ENCODE measurements at regions not wholly inside any gene's neighbourhood (a gene's known extent, or its start where the extent isn't known, plus 50 kb on each side); places are given as distances from the start of the nearest gene placed in this dataset.
A peak's percentile ranks its signal among the peaks of the same experiment; 100 is the strongest.

DNA sequence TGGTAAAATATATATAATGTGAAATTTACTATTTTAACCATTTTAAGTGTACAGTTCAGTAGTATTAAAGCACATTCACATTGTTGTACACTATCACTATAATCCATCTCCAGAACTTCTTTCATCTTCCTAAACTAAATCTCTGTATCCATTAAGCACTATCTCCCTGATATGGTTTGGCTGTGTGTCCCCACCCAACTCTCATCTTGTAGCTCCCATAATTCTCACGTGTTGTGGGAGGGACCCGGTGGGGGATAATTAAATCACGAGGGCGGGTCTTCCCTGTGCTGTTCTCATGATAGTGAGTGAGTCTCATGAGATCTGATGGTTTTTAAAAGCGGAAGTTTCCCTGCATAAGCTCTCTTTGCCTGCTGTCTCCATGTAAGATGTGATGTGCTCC is 178.9 kb upstream of the NABP1 start:
- Histone ChIP-seq H3K36me3 (ENCODE audit: control insufficient read depth in 4 of 4, insufficient read depth in 4 of 4, low read length in 4 of 4) (no peaks in the 10 kb centered on the region), H3K9ac (ENCODE audit: insufficient read depth in 1 of 2, low read length in 2 of 2) (no peak overlapping the region), H3K27ac (ENCODE audit: low read depth in 1 of 2, low read length in 1 of 2) (no peak overlapping the region), H3K4me3 (no peak overlapping the region), H3K9me3 (ENCODE audit: control insufficient read depth in 4 of 4, insufficient read depth in 3 of 4, low read length in 3 of 4) (no peaks in the 10 kb centered on the region), H3K4me1 (ENCODE audit: control insufficient read depth in 5 of 5, insufficient read depth in 5 of 5, low read length in 5 of 5) (peaks cover 0 to 24% (median 9%) of the 10 kb centered on the region in 5 donors), H3K27me3 (ENCODE audit: control insufficient read depth in 3 of 3, insufficient read depth in 3 of 3, low read length in 2 of 3) (no peaks in the 10 kb centered on the region)
- TF ChIP-seq, protein P1, sequence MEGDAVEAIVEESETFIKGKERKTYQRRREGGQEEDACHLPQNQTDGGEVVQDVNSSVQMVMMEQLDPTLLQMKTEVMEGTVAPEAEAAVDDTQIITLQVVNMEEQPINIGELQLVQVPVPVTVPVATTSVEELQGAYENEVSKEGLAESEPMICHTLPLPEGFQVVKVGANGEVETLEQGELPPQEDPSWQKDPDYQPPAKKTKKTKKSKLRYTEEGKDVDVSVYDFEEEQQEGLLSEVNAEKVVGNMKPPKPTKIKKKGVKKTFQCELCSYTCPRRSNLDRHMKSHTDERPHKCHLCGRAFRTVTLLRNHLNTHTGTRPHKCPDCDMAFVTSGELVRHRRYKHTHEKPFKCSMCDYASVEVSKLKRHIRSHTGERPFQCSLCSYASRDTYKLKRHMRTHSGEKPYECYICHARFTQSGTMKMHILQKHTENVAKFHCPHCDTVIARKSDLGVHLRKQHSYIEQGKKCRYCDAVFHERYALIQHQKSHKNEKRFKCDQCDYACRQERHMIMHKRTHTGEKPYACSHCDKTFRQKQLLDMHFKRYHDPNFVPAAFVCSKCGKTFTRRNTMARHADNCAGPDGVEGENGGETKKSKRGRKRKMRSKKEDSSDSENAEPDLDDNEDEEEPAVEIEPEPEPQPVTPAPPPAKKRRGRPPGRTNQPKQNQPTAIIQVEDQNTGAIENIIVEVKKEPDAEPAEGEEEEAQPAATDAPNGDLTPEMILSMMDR (IDR thresholded peaks at IDR 0.05; ENCODE audit: control extremely low read depth, extremely low read depth), result no peak
- WGBS, 2 donors, result 90 to 94% methylated on average over 5 of the region's 5 CpGs
- no peak for ATAC-seq (ENCODE audit: insufficient read depth, low FRiP score)
- no peak for DNase-seq

DNA sequence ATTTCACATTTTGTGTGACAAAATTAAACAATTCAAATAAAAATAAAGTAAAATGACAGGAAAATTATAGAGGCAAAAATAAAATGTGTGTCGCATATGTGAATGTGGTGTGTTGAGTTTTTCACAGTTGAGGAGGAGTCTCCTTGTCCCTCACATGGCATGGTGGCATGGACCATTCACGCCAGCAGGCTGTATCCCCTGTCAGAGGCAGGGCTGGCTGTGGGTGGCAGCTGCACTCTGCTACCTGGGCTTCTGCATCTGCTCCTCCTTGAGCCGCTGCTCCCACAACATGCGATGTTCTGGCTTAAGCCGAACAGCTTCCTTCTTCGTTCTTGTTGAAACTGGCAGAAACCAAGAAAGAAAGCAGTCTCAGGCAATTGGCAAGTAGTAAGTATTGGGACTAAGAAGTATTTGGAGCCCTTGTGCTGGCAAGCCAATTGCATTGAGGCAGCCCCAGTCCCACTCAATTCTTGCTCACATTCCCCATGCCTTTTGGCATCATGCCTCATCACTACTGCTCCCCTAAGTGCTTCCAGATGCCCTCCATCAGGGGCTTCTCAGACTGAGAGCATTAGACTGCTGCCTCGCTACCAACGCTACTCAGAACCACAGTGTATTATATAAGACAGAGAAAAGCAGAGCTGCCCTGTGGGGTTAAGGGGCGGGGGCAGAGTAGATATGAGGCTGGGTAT is 177.9 kb upstream of the NABP1 start:
- ATAC-seq (ENCODE audit: insufficient read depth, low FRiP score) (no peak), DNase-seq (peak; percentile 76 to 85 (median 82))
- 86 to 89% methylated on average over 9 of the region's 9 CpGs for WGBS, 2 donors
- TF ChIP-seq, protein P1 (IDR thresholded peaks at IDR 0.05; ENCODE audit: control extremely low read depth, extremely low read depth), result no peak
- no peaks in the 10 kb centered on the region for H3K9me3 ChIP-seq (ENCODE audit: control insufficient read depth in 4 of 4, insufficient read depth in 3 of 4, low read length in 3 of 4)
- H3K27me3 ChIP-seq (ENCODE audit: control insufficient read depth in 3 of 3, insufficient read depth in 3 of 3, low read length in 2 of 3), result no peaks in the 10 kb centered on the region
- H3K9ac ChIP-seq (ENCODE audit: insufficient read depth in 1 of 2, low read length in 2 of 2), result no peak overlapping the region
- H3K27ac ChIP-seq (ENCODE audit: low read depth in 1 of 2, low read length in 1 of 2), result peak overlapping the region in 1 of 2 donors; percentile 15
- no peak overlapping the region for H3K4me3 ChIP-seq
- H3K36me3 ChIP-seq (ENCODE audit: control insufficient read depth in 4 of 4, insufficient read depth in 4 of 4, low read length in 4 of 4), result no peaks in the 10 kb centered on the region
- H3K4me1 ChIP-seq (ENCODE audit: control insufficient read depth in 5 of 5, insufficient read depth in 5 of 5, low read length in 5 of 5), result peaks cover 0 to 27% (median 9%) of the 10 kb centered on the region in 5 donors

DNA sequence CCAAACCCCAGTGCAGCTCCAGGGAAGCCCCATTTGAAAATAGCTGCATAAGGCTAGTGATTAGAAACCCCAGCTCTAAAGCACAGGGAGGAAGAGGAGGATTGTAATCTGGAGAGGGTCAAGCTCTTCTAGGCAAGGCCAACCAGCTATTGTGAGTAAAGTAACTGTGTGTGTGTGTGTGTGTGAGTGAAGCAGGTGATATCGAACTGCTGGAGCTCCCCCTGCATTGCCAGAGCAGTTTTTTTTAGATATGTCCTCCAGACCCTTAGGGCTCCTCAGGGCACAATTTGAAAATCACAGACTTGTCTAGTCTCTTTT is 177.4 kb upstream of the NABP1 start:
- H3K27ac ChIP-seq (ENCODE audit: low read depth in 1 of 2, low read length in 1 of 2), result no peak overlapping the region
- H3K9ac ChIP-seq (ENCODE audit: insufficient read depth in 1 of 2, low read length in 2 of 2), result no peak overlapping the region
- peak in 1 of 3 donors; percentile 31 for DNase-seq
- peaks cover 0 to 31% (median 9%) of the 10 kb centered on the region in 5 donors for H3K4me1 ChIP-seq (ENCODE audit: control insufficient read depth in 5 of 5, insufficient read depth in 5 of 5, low read length in 5 of 5)
- no peaks in the 10 kb centered on the region for H3K27me3 ChIP-seq (ENCODE audit: control insufficient read depth in 3 of 3, insufficient read depth in 3 of 3, low read length in 2 of 3)
- H3K4me3 ChIP-seq, result no peak overlapping the region
- TF ChIP-seq, protein P1 (IDR thresholded peaks at IDR 0.05; ENCODE audit: control extremely low read depth, extremely low read depth), result no peak
- 71 to 78% methylated on average over 1 of the region's 1 CpG for WGBS, 2 donors
- no peak for ATAC-seq (ENCODE audit: insufficient read depth, low FRiP score)
- H3K9me3 ChIP-seq (ENCODE audit: control insufficient read depth in 4 of 4, insufficient read depth in 3 of 4, low read length in 3 of 4), result no peaks in the 10 kb centered on the region
- H3K36me3 ChIP-seq (ENCODE audit: control insufficient read depth in 4 of 4, insufficient read depth in 4 of 4, low read length in 4 of 4), result no peaks in the 10 kb centered on the region
